NT2/D1 (cell line): ENCODE measurements at regions not wholly inside any gene's neighbourhood (a gene's known extent, or its start where the extent isn't known, plus 50 kb on each side); places are given as distances from the start of the nearest gene placed in this dataset.

ENCODE experiments used
- SUZ12 ChIP-seq: IDR thresholded peaks from 2 replicates; pipeline ENCODE4 v1.6.1; 2011; ENCODE audit not compliant: insufficient read length, insufficient read depth; ENCODE audit errors: extremely low read depth
- YY1 ChIP-seq: IDR thresholded peaks from 2 replicates; pipeline ENCODE4 v1.6.1; 2011; ENCODE audit not compliant: insufficient read length, insufficient read depth
- ZNF274 ChIP-seq: IDR thresholded peaks from 2 replicates; pipeline ENCODE4 v1.6.1; 2011; ENCODE audit warnings: mild to moderate bottlenecking, low read depth, low read length

- no peak for TF ChIP-seq YY1
- TF ChIP-seq SUZ12, result no peak
- no peak for TF ChIP-seq ZNF274
Measured at GRCh38 chr7:131011976-131012375, 278.0 kb upstream of the KLF14 start.
